CD4-positive, CD25-positive, alpha-beta regulatory T cell (primary cell): ENCODE measurements at regions not wholly inside any gene's neighbourhood (a gene's known extent, or its start where the extent isn't known, plus 50 kb on each side); places are given as distances from the start of the nearest gene placed in this dataset.
"Not testable (repeated sequence)": the region's sequence is repeated elsewhere in the genome, so short reads cannot be mapped to it uniquely, and the experiment has no call there.

Experiments
- ATAC-seq, 2 donors: fragments of 150-1000 bp; cut with Tn5 transposase; one replicate each; pipeline ENCODE4 v1.10.0; 2021; ENCODE audit warnings: low read depth in 2 of 2, moderate number of reproducible peaks in 2 of 2, moderate library complexity in 1 of 2
- DNase-seq, 3 donors: peaks; one replicate each; pipeline versions ENCODE4 v3.0.0 to v3.0.0-alpha.2; 2012 to 2022; ENCODE audit warnings: mixed read lengths in 1 of 3
- H3K27ac ChIP-seq: one replicate; pipeline ENCODE4 v1.7.0; 2013; ENCODE audit warnings: mild to moderate bottlenecking, low read length; ENCODE audit not compliant: insufficient read depth, poor library complexity, severe bottlenecking
- H3K27me3 ChIP-seq: one replicate; pipeline ENCODE4 v1.7.0; 2013; ENCODE audit warnings: low read length; ENCODE audit not compliant: control insufficient read depth, insufficient read depth
- H3K36me3 ChIP-seq: one replicate; pipeline ENCODE4 v1.7.0; 2013; ENCODE audit warnings: mild to moderate bottlenecking, low read length, moderate library complexity; ENCODE audit not compliant: control insufficient read depth, insufficient read depth
- H3K4me1 ChIP-seq: 2 replicates; pipeline ENCODE4 v1.7.0; 2013; ENCODE audit warnings: mild to moderate bottlenecking, low read length; ENCODE audit not compliant: insufficient read depth, control insufficient read depth, poor library complexity, severe bottlenecking
- H3K4me3 ChIP-seq: one replicate; pipeline ENCODE4 v1.7.0; 2013; ENCODE audit warnings: low read depth, mild to moderate bottlenecking, low read length, moderate library complexity
- H3K9me3 ChIP-seq, 2 experiments: 1 replicate in 1 of 2; 2 replicates in 1 of 2; pipeline ENCODE4 v1.7.0; 2013; ENCODE audit warnings: low read length in 2 of 2, mild to moderate bottlenecking in 1 of 2, moderate library complexity in 1 of 2; ENCODE audit not compliant: control insufficient read depth in 2 of 2
- H3K27ac Mint-ChIP-seq, 3 donors: one replicate each; pipeline ENCODE4 v1.8.0; 2020 to 2022; ENCODE audit warnings: mild to moderate bottlenecking in 3 of 3, mixed read lengths in 3 of 3, moderate library complexity in 2 of 3
- H3K27me3 Mint-ChIP-seq: one replicate; pipeline ENCODE4 v1.8.0; 2022; ENCODE audit warnings: mild to moderate bottlenecking, mixed read lengths
- H3K36me3 Mint-ChIP-seq: one replicate; pipeline ENCODE4 v1.8.0; 2020; ENCODE audit warnings: mixed read lengths
- H3K4me1 Mint-ChIP-seq, 4 donors: one replicate each; pipeline ENCODE4 v1.8.0; 2020 to 2022; ENCODE audit warnings: mixed read lengths in 4 of 4, mild to moderate bottlenecking in 1 of 4
- H3K4me3 Mint-ChIP-seq, 4 donors: one replicate each; pipeline ENCODE4 v1.8.0; 2020 to 2022; ENCODE audit warnings: mild to moderate bottlenecking in 4 of 4, mixed read lengths in 4 of 4, moderate library complexity in 3 of 4
- H3K9me3 Mint-ChIP-seq, 7 donors: one replicate each; pipeline ENCODE4 v1.8.0; 2020 to 2022; ENCODE audit warnings: mixed read lengths in 7 of 7, mild to moderate bottlenecking in 3 of 7, moderate library complexity in 2 of 7

DNA sequence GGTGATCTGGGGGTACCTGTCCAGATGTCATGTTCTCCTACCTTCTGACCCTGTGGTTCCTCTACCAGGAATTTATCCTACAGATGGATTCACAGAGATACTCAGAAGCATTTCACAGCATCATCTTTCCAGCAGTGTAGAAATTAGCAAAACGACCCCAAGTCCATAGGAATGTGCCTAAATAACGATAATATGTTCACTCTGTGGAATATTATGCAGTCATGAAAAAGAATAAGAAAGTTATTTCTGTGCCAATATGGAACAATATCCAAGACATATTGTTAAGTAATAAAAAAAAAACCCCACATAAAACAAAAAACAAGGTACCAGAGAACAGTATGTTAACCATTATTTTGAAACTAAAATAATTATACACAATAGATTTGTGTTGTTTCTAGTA, 123.8 kb upstream of the SDK1 start:
- Histone ChIP-seq H3K27me3 (no peaks in the 10 kb centered on the region), H3K9me3 (peaks cover 0 to 4% of the 10 kb centered on the region in 2 experiments), H3K36me3 (no peaks in the 10 kb centered on the region), H3K27ac (no peak overlapping the region), H3K4me1 (no peaks in the 10 kb centered on the region), H3K4me3 (no peak overlapping the region)
- Mint-ChIP-seq H3K4me1 (no peaks in the 10 kb centered on the region), H3K9me3 (peaks cover 0 to 3% (median 0%) of the 10 kb centered on the region in 7 donors), H3K4me3 (no peak overlapping the region), H3K27me3 (peaks cover 15% of the 10 kb centered on the region), H3K27ac (no peak overlapping the region), H3K36me3 (no peaks in the 10 kb centered on the region)
- ATAC-seq (no peak), DNase-seq (no peak)

- Histone ChIP-seq H3K4me3 (no peak overlapping the region), H3K4me1 (no peaks in the 10 kb centered on the region), H3K9me3 (peaks cover 0 to 4% of the 10 kb centered on the region in 2 experiments), H3K36me3 (no peaks in the 10 kb centered on the region), H3K27me3 (no peaks in the 10 kb centered on the region), H3K27ac (no peak overlapping the region)
- ATAC-seq (no peak), DNase-seq (no peak)
- Mint-ChIP-seq H3K9me3 (peaks cover 0 to 5% (median 0%) of the 10 kb centered on the region in 7 donors), H3K36me3 (no peaks in the 10 kb centered on the region), H3K27me3 (peaks cover 9% of the 10 kb centered on the region), H3K4me3 (no peak overlapping the region), H3K27ac (no peak overlapping the region), H3K4me1 (no peaks in the 10 kb centered on the region)
Measured at GRCh38 chr7:3179456-3179855, 121.6 kb upstream of the SDK1 start.

DNA sequence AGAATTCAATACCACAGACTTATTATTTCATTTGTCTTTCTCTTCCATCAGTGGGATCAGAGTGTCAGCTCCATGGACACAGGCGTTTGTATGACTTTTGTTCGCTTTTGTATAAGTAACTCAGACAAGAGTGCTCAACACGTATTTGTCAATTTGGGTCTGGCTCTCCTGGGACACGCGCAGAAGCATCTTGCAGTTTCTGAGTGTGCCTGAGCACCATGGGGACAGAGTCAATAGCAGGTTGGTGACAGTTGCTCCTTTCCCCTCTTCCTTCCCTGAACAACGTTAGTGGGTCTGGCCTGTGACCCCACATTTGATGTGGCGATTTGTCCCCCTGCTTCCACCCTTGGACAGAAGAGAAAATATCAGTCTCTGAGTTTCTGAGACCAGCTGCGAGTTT, 120.4 kb upstream of the SDK1 start:
- peak overlapping the region in 1 of 3 donors; percentile 69 for H3K27ac Mint-ChIP-seq
- H3K4me1 ChIP-seq = no peaks in the 10 kb centered on the region
- no peaks in the 10 kb centered on the region for H3K36me3 ChIP-seq
- no peak overlapping the region for H3K4me3 ChIP-seq
- H3K4me1 Mint-ChIP-seq = no peaks in the 10 kb centered on the region
- no peaks in the 10 kb centered on the region for H3K36me3 Mint-ChIP-seq
- H3K27me3 ChIP-seq = no peaks in the 10 kb centered on the region
- DNase-seq (no peak), ATAC-seq (no peak)
- H3K27me3 Mint-ChIP-seq = peaks cover 8% of the 10 kb centered on the region
- H3K4me3 Mint-ChIP-seq = no peak overlapping the region
- peaks cover 0 to 5% (median 0%) of the 10 kb centered on the region in 7 donors for H3K9me3 Mint-ChIP-seq
- H3K27ac ChIP-seq = no peak overlapping the region
- peaks cover 0 to 4% of the 10 kb centered on the region in 2 experiments for H3K9me3 ChIP-seq

GRCh38 chr7:3182055-3182454, 119.0 kb upstream of the SDK1 start:
- H3K27ac ChIP-seq, DNase-seq, H3K4me1 ChIP-seq, H3K36me3 ChIP-seq, H3K4me3 ChIP-seq, H3K27me3 Mint-ChIP-seq, H3K27me3 ChIP-seq, H3K4me1 Mint-ChIP-seq, H3K27ac Mint-ChIP-seq, H3K4me3 Mint-ChIP-seq, ATAC-seq, H3K9me3 Mint-ChIP-seq, H3K36me3 Mint-ChIP-seq, H3K9me3 ChIP-seq: not testable (repeated sequence)

DNA sequence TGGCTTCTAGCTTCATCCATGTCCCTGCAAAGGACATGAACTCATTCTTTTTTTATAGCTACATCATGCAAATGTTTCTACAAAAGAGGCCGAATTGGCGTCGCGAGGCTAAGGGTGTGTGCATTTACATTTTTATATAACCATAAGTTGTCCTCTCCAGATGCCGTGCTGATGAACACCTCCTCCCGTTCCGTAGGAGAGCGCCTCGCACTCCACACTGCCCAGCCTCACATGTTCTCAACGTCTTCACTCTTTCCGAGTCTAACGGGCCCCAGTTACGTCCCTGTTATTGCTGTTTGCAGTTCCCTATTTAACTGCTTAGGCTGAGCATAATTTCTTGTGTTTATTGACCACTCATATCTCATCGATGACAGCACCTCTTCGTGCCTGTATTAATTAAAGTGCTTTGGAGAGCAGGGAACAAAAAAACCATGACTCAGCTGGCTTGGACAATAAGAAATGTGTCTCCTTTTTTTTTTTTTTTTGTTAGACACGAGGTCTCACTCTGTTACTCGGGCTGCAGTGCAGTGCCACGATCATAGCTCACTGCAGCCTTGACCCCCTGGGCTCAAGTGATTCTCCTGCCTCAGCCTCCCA, 113.5 kb upstream of the SDK1 start:
- Mint-ChIP-seq H3K27me3 (peaks cover 7% of the 10 kb centered on the region), H3K4me3 (no peak overlapping the region), H3K4me1 (no peaks in the 10 kb centered on the region), H3K9me3 (no peaks in the 10 kb centered on the region), H3K27ac (no peak overlapping the region), H3K36me3 (no peaks in the 10 kb centered on the region)
- ATAC-seq (no peak), DNase-seq (no peak)
- H3K4me3 ChIP-seq = no peak overlapping the region
- no peaks in the 10 kb centered on the region for H3K36me3 ChIP-seq
- H3K9me3 ChIP-seq = no peaks in the 10 kb centered on the region
- no peaks in the 10 kb centered on the region for H3K4me1 ChIP-seq
- H3K27me3 ChIP-seq = no peaks in the 10 kb centered on the region
- H3K27ac ChIP-seq = no peak overlapping the region

DNA sequence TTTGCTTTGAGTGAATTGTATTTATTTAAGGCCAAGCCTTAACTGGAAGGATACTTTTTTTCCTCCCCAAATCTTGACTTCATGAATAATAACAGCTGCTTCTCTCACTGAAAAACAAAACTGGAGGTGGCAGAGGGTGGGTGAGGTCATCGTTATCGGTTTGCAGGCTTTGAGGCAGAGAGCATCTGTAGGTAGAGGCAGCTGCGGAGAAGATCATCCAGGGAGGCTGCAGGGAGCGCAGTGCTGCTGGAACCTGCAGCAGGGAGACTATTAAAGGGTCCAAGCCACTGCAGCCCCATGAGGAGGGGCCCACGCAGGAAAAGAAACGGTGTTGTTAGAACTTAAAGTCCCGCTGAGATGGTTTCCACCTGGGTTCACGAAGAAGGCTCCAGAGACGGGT, 112.1 kb upstream of the SDK1 start:
- H3K27ac ChIP-seq = no peak overlapping the region
- H3K4me3 ChIP-seq = no peak overlapping the region
- no peaks in the 10 kb centered on the region for H3K36me3 Mint-ChIP-seq
- ATAC-seq (no peak), DNase-seq (no peak)
- H3K4me1 Mint-ChIP-seq = no peaks in the 10 kb centered on the region
- H3K27ac Mint-ChIP-seq = no peak overlapping the region
- H3K36me3 ChIP-seq = no peaks in the 10 kb centered on the region
- H3K27me3 ChIP-seq = no peaks in the 10 kb centered on the region
- no peaks in the 10 kb centered on the region for H3K9me3 Mint-ChIP-seq
- H3K4me1 ChIP-seq = no peaks in the 10 kb centered on the region
- peaks cover 19% of the 10 kb centered on the region for H3K27me3 Mint-ChIP-seq
- no peaks in the 10 kb centered on the region for H3K9me3 ChIP-seq
- H3K4me3 Mint-ChIP-seq = no peak overlapping the region

- no peak overlapping the region for H3K4me3 Mint-ChIP-seq
- Histone ChIP-seq H3K27ac (no peak overlapping the region), H3K9me3 (no peaks in the 10 kb centered on the region), H3K4me3 (no peak overlapping the region), H3K36me3 (no peaks in the 10 kb centered on the region), H3K27me3 (peaks cover 3% of the 10 kb centered on the region), H3K4me1 (no peaks in the 10 kb centered on the region)
- no peak for DNase-seq
- no peak for ATAC-seq
- H3K27me3 Mint-ChIP-seq = peaks cover 19% of the 10 kb centered on the region
- H3K27ac Mint-ChIP-seq = peak overlapping the region in 1 of 3 donors; percentile 20
- peaks cover 0 to 3% (median 0%) of the 10 kb centered on the region in 7 donors for H3K9me3 Mint-ChIP-seq
- no peaks in the 10 kb centered on the region for H3K4me1 Mint-ChIP-seq
- H3K36me3 Mint-ChIP-seq = no peaks in the 10 kb centered on the region
Measured at GRCh38 chr7:3191548-3191947, 109.5 kb upstream of the SDK1 start.

DNA sequence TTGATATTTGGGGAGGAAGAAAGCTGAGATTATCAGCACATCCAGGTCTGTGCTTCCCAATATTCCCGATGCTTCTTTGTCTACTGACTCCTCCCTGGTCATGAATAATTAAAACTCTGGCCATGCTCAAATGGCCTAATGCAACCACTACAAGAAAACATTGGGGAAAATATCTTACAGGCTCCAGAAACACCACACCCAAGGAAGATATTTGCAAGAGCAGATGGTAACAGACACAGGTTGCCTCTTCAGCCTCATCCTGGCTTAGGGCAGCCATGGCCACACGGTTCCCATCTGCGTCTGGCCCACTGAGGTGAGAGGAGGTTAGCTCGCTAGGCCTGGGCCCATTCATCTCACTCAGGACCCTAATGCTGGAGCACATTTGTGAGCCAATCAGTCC, 108.4 kb upstream of the SDK1 start:
- no peak overlapping the region for H3K27ac Mint-ChIP-seq
- DNase-seq (no peak), ATAC-seq (no peak)
- H3K4me1 Mint-ChIP-seq = no peaks in the 10 kb centered on the region
- peaks cover 0 to 3% (median 0%) of the 10 kb centered on the region in 7 donors for H3K9me3 Mint-ChIP-seq
- no peaks in the 10 kb centered on the region for H3K36me3 ChIP-seq
- no peak overlapping the region for H3K4me3 ChIP-seq
- H3K27ac ChIP-seq = no peak overlapping the region
- no peaks in the 10 kb centered on the region for H3K4me1 ChIP-seq
- H3K27me3 Mint-ChIP-seq = peaks cover 19% of the 10 kb centered on the region
- peaks cover 3% of the 10 kb centered on the region for H3K27me3 ChIP-seq
- no peaks in the 10 kb centered on the region for H3K9me3 ChIP-seq
- H3K36me3 Mint-ChIP-seq = no peaks in the 10 kb centered on the region
- H3K4me3 Mint-ChIP-seq = no peak overlapping the region
